NOMO-1 treated with DMSO at 0.1 percent for 48 hours (cell line): ENCODE measurements at regions not wholly inside any gene's neighbourhood (a gene's known extent, or its start where the extent isn't known, plus 50 kb on each side); places are given as distances from the start of the nearest gene placed in this dataset.
"Not testable (repeated sequence)": the region's sequence is repeated elsewhere in the genome, so short reads cannot be mapped to it uniquely, and the experiment has no call there.

Source experiments
- DNase-seq: peaks from one replicate; lab custom pipeline; 2025; ENCODE audit not compliant: unreplicated experiment; lab: John Stamatoyannopoulos, UW

- DNase-seq, result no peak
These were observed 808.7 kb downstream of the XPNPEP1 start for GRCh38 chr10:109114579-109114978.

GRCh38 chr10:109106604-109107003 is 816.7 kb downstream of the XPNPEP1 start:
- no peak for DNase-seq

- DNase-seq, result no peak
These were observed 817.6 kb downstream of the XPNPEP1 start for GRCh38 chr10:109105725-109106124.

GRCh38 chr10:109104806-109105205 is 818.5 kb downstream of the XPNPEP1 start:
- DNase-seq, result no peak

DNA sequence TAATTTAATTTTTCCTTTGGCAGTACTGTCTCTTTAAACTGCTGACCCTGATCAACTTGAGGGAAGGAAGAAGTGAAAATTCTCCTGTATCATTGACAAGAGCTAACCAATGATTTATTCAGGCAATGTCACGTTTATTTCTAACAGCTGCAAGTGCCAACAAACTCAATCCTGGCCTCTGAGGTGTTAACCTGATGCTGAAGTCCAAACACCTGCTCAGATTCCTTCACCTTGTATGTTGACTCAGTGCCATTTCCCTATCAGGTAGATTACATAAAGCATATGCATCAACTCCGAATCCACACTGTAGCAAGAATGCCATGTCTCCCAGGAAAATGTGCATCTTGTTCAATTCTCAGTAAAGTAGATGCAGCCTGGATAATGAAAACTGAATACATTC is 820.0 kb downstream of the XPNPEP1 start:
- no peak for DNase-seq

DNA sequence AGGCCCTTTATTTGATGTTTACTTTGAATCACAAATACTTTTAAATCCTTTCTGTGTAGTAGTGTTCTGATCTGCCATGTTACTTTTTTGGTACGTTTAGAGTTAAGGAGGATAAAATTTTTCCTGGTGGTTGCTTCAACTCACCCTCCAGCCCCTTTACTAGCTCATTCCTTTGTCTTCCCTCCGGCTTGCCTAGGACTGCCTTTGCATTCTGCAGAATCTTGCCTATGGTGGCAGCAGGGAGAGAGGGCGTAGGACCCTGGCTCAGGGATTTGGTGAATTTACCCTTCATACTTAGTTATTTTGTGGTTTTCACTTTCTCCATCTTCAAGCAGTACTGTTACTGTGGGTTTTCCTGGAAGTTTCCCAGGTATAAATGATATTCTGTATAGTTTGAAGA is 833.5 kb downstream of the XPNPEP1 start:
- DNase-seq, result no peak

- no peak for DNase-seq
These were observed 851.8 kb downstream of the XPNPEP1 start for GRCh38 chr10:109071539-109071938.

- no peak for DNase-seq
These were observed 852.8 kb downstream of the XPNPEP1 start for GRCh38 chr10:109070492-109070891.

DNA sequence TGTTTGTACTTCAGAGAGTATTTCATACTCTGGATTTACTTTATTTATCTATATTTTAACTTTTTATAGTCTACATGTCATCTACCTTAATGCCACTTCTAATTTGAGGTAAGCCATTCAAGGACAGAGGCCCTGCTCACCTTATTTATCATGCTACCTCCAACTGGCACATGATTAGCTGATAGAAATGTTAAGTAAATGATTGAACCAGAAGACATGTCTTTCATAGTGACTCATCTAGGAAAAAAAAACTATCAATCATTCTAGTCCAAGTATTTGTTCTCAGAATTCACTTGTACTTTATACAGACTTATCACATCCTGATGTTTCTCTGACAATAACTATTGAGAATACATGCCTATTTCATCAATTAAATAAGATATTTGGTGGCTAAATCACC is 856.3 kb downstream of the XPNPEP1 start:
- no peak for DNase-seq

GRCh38 chr10:109065821-109066220 is 857.5 kb downstream of the XPNPEP1 start:
- DNase-seq, result no peak

DNA sequence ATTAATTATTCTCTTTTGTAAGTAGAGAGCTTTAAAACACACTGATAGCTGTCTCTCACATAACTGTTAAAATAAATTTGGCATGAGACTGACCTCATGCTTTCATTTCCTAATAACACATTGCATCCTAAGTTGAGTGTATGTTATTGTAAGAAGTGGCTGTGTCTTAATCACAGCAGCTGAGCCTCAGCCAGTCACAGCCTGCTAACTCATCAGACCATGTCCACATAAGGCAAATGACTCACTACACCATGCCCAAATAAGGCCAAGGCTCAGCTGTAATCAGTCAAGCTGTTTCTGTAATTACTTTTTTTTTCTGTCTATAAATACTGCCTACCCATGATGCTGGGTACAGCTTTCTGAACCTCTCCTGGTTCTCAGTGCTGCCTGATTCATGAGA is 860.9 kb downstream of the XPNPEP1 start:
- peak; percentile 3 for DNase-seq

DNA sequence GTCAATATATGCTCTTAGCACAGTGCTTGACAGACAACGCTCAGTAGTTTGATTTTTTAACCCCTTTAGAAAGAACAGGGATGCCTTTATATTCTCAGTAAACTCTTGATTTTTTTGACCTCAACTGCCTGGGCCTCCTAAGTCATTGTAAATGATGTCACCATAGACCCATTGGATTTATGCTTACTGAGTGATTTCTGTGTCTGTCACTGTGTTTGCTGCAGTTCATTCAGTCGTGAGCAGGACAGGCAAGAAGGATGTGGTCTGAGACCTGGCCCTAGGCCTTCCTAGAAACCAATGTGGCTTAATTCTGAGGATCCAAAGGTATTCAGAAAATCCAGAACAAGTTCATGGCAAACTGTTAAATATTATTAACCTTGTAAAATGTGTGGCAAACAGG is 868.1 kb downstream of the XPNPEP1 start:
- DNase-seq, result no peak

GRCh38 chr10:109047856-109048255 is 875.5 kb downstream of the XPNPEP1 start:
- no peak for DNase-seq

DNA sequence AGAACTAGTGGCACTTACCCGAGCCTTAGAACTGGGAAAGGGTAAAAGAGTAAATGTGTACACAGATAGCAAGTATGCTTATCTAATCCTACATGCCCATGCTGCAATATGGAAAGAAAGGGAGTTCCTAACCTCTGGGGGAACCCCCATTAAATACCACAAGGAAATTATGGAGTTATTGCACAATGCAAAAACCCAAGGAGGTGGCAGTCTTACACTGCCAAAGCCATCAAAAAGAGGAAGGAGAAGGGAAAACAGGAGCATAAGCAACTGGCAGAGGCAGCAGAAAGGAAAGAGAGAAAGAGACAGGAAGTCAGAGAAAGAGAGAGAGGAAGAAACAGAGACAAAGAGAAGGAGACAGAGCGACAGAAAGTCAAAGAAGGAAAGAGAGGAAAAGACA is 876.9 kb downstream of the XPNPEP1 start:
- DNase-seq, result not testable (repeated sequence)

DNA sequence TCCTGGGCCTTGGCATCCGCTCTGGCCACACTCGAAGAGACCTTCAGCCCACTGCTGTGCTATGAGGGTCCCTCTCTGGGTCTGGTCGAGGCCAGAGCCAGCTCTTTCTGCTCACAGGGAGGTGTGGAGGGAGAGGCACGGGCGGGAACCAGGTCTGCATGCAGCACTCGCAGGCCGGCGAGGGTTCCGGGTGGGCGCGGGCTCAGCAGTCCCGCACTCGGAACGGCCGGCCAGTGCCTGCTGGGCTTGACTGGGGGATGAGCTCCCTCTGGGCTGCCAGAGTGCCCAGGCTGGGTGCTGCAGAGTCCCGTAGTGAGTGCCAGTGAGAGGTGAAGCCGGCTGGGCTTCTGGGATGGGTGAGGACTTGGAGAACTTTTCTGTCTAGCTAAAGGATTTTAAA is 882.7 kb downstream of the XPNPEP1 start:
- no peak for DNase-seq

DNA sequence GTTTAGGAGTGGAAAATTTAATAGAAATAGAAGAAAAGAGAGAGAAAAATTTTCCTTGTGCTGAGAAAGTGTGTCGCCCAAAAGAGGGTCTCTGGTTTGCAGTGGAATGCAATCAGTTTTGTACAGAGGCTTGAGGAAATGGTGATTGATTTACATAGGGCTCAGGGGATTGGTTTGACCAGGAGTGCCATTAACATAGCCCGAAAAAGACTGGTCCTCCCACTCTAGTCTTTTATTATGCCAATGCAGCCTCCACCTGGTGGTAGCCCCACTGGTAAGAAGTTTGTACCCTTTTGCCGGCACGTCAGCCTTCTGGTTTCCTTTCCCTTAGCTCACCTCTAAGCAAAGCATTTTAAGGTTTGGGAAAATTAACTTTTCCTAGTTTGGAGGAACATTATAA is 885.3 kb downstream of the XPNPEP1 start:
- DNase-seq, result no peak

DNA sequence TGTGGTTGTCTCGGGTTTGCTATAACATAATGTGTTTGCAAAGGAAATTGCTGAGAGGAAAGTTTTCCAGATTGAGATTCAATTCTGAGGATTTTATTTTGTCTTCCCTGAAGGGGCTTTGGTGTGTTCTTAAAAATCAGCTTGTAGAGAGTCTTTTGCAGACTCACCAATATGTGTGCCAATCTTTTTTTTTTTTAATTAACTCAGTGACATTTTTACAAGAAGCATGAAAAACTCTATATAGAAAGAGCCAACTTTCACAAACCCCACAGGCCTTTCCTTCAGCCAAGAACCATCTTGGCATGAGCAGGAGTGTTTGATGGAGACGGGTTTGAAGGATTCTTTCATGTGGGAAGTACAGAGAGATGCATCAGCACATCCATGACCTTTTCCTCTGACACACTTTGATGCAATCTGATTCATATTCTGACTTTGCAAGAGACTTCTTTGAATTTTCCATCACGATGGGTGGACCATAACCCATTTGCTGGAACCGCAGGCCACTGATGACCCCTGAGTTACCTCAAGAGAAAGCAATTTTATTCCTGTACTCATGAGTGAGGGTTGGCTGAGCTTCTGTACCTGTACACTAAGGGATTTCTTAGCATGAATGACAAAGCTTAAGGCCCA is 892.6 kb downstream of the XPNPEP1 start:
- no peak for DNase-seq

DNA sequence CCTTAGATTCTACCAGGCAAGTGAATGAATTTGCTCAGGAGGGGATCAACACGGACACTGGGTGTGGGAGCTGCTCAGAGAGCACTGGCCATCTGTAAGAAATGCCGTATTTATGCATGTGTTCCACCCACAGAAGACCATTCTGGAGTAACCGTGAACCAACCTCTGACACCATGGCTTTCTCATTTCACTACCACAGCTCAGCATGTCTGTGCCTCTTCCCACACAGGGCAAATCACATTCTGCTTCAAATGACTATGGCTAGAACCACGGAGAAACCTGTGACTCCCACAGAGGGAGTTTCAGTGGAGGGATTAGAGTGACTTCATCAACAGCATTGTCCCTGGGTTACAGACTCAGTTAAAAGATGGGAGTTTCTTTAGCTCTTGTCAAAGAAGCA is 893.4 kb downstream of the XPNPEP1 start:
- DNase-seq, result no peak

DNA sequence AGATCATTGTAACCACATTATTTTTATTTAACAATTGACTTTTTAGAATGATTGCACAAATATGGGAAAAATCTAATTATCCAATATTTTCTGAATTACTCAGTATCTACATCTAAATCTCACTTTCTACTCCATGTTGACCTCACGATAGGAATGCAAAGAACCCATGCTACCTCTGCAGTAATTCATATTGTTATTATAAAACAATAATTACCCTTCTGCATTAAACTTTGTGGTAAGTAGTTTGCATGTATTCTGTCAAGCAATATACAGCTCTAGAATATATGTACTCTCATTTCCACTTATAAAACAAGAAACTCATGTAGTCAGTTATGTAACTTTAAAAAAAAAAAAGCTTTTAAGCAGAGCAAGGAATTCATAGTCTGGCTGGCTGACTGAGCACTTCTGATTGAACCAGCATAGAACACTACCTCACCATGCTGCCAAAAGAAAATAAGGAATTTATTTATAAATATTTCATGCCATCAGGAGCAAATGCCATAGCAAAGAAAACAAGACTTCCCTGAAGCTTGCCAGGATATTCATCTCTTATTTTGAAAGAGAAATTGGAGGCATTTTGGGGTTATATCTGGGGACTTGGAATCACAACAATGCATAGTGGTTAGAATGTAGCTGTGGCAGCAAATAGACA is 895.7 kb downstream of the XPNPEP1 start:
- DNase-seq, result no peak

DNA sequence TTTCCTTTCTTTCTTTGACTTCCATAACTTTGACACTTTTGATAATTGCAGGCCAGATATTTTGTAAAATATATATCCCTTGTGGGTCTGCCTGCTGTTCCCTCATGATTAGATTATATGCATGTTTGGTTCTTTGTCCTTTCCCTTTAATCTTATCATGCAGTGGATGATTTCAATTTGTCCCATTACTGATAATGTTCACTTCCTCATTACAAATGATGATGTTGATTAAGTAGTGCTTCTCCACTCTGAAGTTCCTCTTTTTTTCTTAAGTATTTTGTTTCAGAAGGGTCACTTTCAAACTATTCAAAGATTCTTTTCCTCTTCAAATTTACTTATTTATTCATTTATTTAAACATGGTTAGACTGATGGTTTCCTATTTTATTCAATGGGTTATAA is 898.1 kb downstream of the XPNPEP1 start:
- peak; percentile 53 for DNase-seq

- no peak for DNase-seq
These were observed 900.8 kb downstream of the XPNPEP1 start for GRCh38 chr10:109022417-109023049.

DNA sequence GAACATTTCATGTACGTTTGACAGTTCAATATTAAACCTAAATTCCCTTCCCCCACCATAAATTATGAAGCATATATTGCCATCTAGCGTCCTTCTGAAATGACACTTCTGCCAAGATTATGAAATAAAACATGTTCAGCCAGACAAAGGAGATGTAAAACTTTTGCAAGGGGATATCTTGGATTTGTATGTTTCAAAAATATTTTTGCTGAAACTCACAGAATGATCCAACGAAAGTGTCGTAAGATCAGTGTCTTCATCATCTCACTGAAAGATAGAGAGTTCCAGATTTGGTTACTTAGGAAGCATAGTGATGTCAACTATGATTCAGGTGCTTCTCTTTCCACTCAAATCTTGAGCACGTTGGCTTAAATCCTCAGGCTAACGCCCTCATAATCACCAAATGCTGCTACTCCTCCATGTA is 904.3 kb downstream of the XPNPEP1 start:
- DNase-seq, result peak; percentile 4

GRCh38 chr10:109007514-109007913 is 915.8 kb downstream of the XPNPEP1 start:
- no peak for DNase-seq
